Left renal pelvis (tissue), 4 donors: ENCODE measurements at regions not wholly inside any gene's neighbourhood (a gene's known extent, or its start where the extent isn't known, plus 50 kb on each side); places are given as distances from the start of the nearest gene placed in this dataset.

Experiments used
- DNase-seq, 4 donors: peaks; one replicate each; pipeline ENCODE4 v3.0.0-alpha.2; 2013; ENCODE audit warnings: low read depth in 4 of 4, low spot score in 3 of 4

GRCh38 chr6:8277769-8278168 is 157.6 kb downstream of the SLC35B3 start:
- DNase-seq: no peak

- no peak for DNase-seq
Observed at GRCh38 chr6:8276148-8276547, 159.2 kb downstream of the SLC35B3 start.

- no peak for DNase-seq
Observed at GRCh38 chr6:8275667-8276066, 159.7 kb downstream of the SLC35B3 start.

GRCh38 chr6:8274226-8274625 is 161.1 kb downstream of the SLC35B3 start:
- DNase-seq: no peak

- no peak for DNase-seq
Observed at GRCh38 chr6:8269872-8270454, 165.4 kb downstream of the SLC35B3 start.

DNA sequence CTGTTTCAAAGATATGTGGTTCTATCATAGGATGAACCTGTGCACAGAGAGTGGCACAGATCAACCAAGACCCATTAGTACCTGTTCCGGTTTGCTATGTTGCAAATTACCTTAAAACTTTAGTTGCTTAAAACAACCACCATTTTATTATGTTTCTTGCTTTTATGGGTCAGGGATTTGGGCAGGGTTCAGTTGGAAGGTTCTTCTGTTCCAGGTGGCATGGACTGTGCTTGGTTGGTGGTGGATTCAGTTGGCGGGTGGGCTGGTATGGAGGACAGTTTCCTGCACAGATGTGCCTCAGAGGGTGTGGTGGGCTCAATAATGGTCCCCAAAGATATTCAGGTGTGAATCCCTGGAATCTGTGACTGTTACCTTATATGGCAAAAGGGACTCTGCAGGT is 166.3 kb downstream of the SLC35B3 start:
- no peak for DNase-seq

DNA sequence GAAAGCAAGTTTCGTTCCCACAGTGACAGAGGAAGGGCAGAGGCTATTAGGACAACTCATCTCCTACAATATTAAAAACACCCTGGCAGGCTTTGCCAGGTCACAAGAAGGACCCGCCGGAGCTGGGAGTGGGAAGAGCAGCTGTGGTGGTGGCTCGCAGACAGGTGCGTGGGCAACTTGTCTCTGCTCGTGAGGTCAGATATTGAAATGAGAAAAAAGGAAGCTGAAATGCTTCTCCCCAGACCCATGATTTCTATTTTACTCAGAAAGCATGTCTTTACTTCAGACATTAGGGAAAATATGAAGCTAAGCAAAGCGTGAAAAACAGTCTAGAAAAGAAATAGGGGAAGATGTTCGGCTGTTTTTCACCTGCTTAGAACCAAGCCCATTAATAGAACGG is 166.3 kb upstream of the EEF1E1 start:
- DNase-seq: no peak

DNA sequence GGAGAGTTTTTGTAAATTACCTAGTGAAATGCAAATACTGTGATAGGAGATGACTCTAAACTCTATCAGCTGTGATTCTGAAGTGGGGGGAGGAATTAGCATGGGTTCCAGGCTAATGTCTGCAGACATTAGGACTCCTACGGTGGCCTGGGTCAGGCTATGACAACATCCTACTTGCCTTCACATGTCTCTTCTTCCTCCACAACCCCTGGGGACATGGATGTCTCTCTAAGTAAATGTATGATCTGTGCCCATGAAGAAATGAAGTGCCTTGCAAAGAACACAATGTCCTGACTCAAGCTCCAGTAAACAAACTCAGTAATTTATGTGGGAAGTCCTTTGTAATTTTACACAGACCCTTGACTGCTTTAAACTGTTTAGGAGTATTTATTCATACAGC is 165.8 kb upstream of the EEF1E1 start:
- no peak for DNase-seq

- DNase-seq: no peak
Observed at GRCh38 chr6:8260610-8261009, 158.3 kb upstream of the EEF1E1 start.

DNA sequence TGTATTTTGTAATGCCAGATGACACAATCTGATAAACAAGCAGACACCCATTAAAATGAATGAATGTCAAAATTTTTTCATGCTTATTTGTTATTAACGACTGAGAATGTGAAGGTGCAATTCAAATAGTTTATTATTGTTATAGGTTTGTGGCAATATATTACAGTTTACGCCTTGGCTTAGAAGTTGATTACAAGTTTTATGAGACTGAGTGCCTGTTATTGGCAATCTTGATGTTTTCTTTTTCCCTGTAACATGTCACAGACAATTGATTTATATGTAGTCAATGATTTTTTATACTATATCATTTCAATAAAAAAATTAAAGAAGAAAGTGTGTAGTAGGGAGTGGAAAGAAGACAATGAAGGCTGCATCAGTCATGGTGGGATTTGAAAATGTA is 144.1 kb upstream of the EEF1E1 start:
- DNase-seq: no peak

DNA sequence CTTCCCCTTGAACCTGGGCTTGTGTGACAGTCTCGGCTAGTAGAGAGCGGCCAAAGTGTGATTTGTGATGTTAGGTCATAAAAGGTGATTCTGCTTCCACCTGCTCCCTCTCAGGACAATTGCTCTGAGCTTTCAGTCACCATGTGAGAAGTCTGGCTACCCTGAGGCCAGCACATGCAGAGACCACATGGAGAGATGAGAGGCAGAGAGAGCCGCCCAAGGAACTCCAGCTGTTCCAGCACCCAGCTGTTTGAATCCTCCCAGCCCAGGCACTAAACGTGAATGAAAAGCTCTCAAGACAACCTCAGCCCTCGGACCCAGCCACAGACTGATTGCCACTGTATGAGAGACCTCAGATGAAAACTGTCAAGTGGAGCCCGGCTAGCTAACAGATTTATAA is 143.4 kb upstream of the EEF1E1 start:
- DNase-seq: no peak

GRCh38 chr6:8243475-8243874 is 141.1 kb upstream of the EEF1E1 start:
- DNase-seq: no peak

DNA sequence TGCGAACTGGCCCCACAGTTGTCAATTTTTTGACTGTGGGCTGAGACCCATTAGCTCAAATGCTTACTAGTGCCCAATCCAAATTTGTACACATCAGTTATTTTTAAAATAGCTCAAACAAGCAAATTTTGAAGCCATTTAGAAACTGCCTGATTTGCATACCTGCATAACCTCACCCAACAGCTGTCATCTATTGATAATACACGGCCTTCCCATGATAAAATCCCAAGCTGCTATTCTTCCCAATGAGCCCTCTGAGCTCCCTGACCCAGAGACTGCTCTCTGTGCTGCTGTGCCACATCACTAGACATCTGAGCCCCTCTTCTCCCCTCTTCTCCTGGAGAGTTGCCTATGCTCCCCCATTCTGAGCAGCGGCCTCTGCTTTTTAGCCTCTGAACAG is 140.5 kb upstream of the EEF1E1 start:
- no peak for DNase-seq

- DNase-seq: no peak
Observed at GRCh38 chr6:8240301-8240700, 138.0 kb upstream of the EEF1E1 start.

DNA sequence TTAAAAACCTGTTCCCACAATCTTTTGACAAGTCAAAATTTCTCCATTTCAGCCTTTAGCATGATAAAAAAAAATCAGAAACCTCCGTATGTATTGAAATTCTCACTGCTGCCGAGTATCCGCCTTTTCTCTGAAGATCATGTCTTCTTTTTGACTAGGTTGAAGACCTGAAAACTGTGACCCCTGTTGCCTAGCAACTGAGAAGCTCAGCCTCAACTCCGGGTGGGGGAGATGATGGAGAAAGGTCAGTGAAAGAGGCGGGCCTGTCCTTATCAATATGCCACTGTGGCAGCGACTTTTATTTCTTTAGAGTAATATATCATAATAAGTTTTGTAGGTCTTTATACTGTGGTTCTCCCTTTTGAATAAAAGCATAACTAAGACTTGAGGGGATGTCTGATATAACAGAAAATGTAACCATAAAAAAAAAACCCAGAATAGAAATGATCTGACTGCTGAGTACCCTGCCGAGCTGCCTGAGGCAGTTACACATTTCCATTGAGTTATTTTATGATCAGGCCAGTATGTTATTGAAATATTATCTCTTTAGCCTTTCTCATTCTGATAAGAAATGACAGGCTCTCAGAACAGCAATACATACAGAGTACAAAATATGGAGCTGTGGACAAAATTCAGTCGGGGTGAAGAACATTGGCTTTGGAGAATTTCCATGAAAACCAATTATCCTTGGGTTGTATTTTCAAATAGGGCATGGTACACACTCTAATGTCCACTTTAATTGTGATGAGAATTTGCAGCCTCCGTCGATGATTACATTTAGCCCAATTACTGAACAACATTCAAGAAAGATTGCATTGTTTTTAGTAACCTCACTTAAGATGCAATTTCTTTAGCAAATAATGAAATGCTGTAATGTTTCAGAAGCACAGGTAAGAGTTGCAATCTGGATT is 136.7 kb upstream of the EEF1E1 start:
- DNase-seq: no peak

DNA sequence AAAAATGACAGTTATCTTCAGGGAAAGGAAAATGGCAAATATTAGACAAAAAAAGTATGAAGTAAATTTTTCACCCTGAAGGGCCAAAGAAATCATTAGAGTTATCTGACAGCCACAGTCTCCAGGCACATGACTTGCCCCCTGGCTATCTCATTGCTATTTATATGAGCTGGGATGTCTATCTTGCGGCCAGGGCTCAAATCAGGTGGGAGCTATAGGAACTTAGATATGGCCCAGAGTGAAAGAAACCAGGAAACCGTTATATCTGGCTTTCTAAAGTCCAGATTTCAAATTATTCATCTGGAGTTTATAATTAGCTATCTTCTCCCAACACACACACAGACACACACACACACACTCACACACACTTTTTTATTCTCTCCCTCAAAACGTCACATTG is 135.3 kb upstream of the EEF1E1 start:
- DNase-seq: no peak

DNA sequence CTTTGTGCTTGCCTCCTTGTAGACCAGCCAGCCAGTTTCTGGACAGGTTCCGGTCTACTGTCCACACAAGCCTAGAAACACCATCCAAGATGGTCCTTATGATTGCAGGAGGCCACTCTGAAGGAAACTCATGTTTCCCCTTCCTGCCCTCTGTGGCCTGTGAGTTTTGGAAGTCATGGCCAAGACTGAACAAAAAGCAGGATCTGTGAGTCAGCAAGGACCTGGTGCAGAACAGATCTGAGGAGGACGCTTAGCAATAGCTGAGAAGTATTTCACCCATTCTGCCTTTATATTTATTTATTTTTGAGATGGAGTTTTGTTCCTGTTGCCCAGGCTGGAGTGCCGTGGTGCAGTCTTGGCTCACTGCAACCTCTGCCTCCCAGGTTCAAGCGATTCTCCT is 134.6 kb upstream of the EEF1E1 start:
- DNase-seq: no peak

GRCh38 chr6:8234321-8234720 is 132.0 kb upstream of the EEF1E1 start:
- DNase-seq: no peak

GRCh38 chr6:8231956-8232355 is 129.6 kb upstream of the EEF1E1 start:
- DNase-seq: no peak

DNA sequence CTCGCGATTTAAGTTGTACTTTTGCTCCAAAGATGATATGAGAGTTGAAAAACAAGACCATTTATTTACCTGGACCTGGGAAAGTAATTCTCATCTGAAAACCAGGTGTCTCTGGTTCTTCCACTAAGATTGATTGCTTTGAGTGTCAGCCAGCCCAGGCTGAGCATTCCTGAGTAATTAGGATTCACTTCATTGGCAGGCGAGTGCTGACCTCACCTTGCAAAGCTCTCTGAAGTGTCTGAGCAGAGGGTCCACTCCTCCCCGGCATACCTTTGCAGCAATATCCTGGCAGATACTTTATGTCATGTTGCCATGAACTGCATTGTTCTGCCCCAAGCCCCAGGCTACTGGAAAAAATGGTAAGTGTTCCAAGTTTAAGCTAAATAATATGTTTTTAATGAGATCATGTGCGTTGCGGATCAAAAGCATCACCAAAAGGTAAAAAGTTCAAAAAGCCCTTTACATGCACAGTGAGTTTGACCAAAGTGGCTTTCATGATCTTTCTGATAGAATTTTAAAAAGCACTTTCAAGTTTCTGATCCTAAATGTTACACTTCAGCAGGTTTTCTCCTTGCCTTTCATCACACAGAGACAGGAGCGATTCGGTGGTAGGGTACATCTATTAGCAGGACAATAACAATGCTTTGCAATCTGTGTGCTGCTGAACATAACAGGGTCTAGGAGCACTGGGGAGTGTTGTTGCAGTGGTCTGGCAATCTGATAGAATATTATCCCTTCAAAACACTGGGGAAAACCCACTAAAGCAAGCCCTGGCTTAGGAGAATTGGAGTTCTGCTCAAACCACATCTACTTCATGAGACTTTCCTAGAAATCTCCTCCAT is 127.8 kb upstream of the EEF1E1 start:
- no peak for DNase-seq

DNA sequence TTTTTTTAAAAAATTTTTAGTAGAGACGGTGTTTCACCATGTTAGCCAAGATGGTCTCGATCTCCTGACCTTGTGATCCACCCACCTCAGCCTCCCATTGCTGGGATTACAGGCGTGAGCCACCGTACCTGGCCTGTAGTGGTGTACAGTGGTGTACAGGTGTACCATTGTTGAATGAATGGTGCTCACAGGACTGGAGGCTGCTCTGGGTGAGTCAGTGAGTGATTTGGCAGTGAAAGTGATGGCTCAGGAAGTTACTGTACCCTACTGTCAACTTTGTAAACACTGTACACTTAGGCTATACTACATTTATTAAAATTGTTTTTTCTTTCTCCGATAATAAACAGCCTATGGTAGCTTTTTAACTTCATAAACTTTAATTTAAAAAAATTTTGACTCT is 122.8 kb upstream of the EEF1E1 start:
- DNase-seq: no peak

GRCh38 chr6:8223678-8224077 is 121.3 kb upstream of the EEF1E1 start:
- DNase-seq: no peak
